ENCODE measurements at regions not wholly inside any gene's neighbourhood (a gene's known extent, or its start where the extent isn't known, plus 50 kb on each side); places are given as distances from the start of the nearest gene placed in this dataset.

- TF ChIP-seq, protein P1, sequence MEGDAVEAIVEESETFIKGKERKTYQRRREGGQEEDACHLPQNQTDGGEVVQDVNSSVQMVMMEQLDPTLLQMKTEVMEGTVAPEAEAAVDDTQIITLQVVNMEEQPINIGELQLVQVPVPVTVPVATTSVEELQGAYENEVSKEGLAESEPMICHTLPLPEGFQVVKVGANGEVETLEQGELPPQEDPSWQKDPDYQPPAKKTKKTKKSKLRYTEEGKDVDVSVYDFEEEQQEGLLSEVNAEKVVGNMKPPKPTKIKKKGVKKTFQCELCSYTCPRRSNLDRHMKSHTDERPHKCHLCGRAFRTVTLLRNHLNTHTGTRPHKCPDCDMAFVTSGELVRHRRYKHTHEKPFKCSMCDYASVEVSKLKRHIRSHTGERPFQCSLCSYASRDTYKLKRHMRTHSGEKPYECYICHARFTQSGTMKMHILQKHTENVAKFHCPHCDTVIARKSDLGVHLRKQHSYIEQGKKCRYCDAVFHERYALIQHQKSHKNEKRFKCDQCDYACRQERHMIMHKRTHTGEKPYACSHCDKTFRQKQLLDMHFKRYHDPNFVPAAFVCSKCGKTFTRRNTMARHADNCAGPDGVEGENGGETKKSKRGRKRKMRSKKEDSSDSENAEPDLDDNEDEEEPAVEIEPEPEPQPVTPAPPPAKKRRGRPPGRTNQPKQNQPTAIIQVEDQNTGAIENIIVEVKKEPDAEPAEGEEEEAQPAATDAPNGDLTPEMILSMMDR (IDR thresholded peaks at IDR 0.05), result no peak
- no peak for TF ChIP-seq POLR2AphosphoS5 (IDR thresholded peaks at IDR 0.05)
- no peak for TF ChIP-seq POLR2A (IDR thresholded peaks at IDR 0.05)
These were observed 82.4 kb upstream of the BEND4 start for GRCh38 chr4:42234817-42235216.

Data from transverse colon (tissue), 4 donors.